Neural cell (in vitro differentiated cells): ENCODE measurements at regions not wholly inside any gene's neighbourhood (a gene's known extent, or its start where the extent isn't known, plus 50 kb on each side); places are given as distances from the start of the nearest gene placed in this dataset.

Experiments used
- H2AFZ ChIP-seq: fragments of 200-600, 300-800 bp; sonication (generic), shearing (Covaris generic); 2 replicates; pipeline ENCODE4 v1.6.0; 2014; ENCODE audit warnings: low read depth, mild to moderate bottlenecking, antibody characterized with exemption, low read length, moderate library complexity
- H3F3A ChIP-seq: fragments of 200-600 bp; shearing (Covaris generic); 2 replicates; pipeline ENCODE4 v1.6.1; 2016; ENCODE audit warnings: mild to moderate bottlenecking, moderate library complexity, mixed read lengths, antibody characterized with exemption, low read length; ENCODE audit not compliant: insufficient read depth, poor library complexity, severe bottlenecking
- H3K27ac ChIP-seq: fragments of 200-600, 300-800 bp; sonication (generic), shearing (Covaris generic); 2 replicates; pipeline ENCODE4 v1.5.1; 2014; ENCODE audit warnings: mild to moderate bottlenecking, low read length, moderate library complexity
- H3K27me3 ChIP-seq: fragments of 300-800, 200-600 bp; sonication (generic), shearing (Covaris generic); 2 replicates; pipeline ENCODE4 v1.6.0; 2014; ENCODE audit warnings: mild to moderate bottlenecking, low read depth, low read length, moderate library complexity; ENCODE audit not compliant: insufficient read depth
- H3K36me3 ChIP-seq: fragments of 300-800, 200-600 bp; sonication (generic), shearing (Covaris generic); 2 replicates; pipeline ENCODE4 v1.5.1; 2014; ENCODE audit warnings: mild to moderate bottlenecking, antibody characterized with exemption, low read length, moderate library complexity; ENCODE audit not compliant: insufficient read depth
- H3K4me2 ChIP-seq: fragments of 300-800, 200-600 bp; sonication (generic), shearing (Covaris generic); 2 replicates; pipeline ENCODE4 v1.6.0; 2014; ENCODE audit warnings: mild to moderate bottlenecking, low read length
- H3K4me3 ChIP-seq: fragments of 300-800, 200-600 bp; sonication (generic), shearing (Covaris generic); 2 replicates; pipeline ENCODE4 v1.5.1; 2014; ENCODE audit warnings: mild to moderate bottlenecking, low read length, moderate library complexity
- H3K79me2 ChIP-seq: fragments of 200-600 bp; shearing (Covaris generic); replicated peaks from 2 replicates; pipeline ENCODE4 v1.6.0; 2014; ENCODE audit warnings: mild to moderate bottlenecking, low read length, moderate library complexity; ENCODE audit not compliant: insufficient read depth
- H3K9ac ChIP-seq: fragments of 300-800, 200-600 bp; sonication (generic), shearing (Covaris generic); 2 replicates; pipeline ENCODE4 v1.6.1; 2016; ENCODE audit warnings: mild to moderate bottlenecking, low read length, mixed read lengths
- H3K9me2 ChIP-seq: fragments of 200-600 bp; shearing (Covaris generic); 2 replicates; pipeline ENCODE4 v1.6.1; 2016; ENCODE audit warnings: mild to moderate bottlenecking, low read length, mixed read lengths; ENCODE audit not compliant: insufficient read depth
- H3K9me3 ChIP-seq: fragments of 200-600, 300-800 bp; sonication (generic), shearing (Covaris generic); 2 replicates; pipeline ENCODE4 v1.6.1; 2016; ENCODE audit warnings: mild to moderate bottlenecking, mixed run types, low read length, moderate library complexity, mixed read lengths
- H4K20me1 ChIP-seq: fragments of 200-600 bp; shearing (Covaris generic); 2 replicates; pipeline ENCODE4 v1.6.1; 2016; ENCODE audit warnings: mild to moderate bottlenecking, mixed run types; ENCODE audit not compliant: insufficient read depth
- EP300 ChIP-seq: fragments of 450-650 bp; conservative IDR thresholded peaks from 2 replicates; pipeline ENCODE4 v1.6.1; 2014; ENCODE audit warnings: antibody characterized with exemption, mild to moderate bottlenecking, moderate library complexity; ENCODE audit not compliant: poor library complexity, severe bottlenecking
- EZH2 ChIP-seq: fragments of 200-600, 300-800 bp; shearing (Covaris generic), sonication (generic); IDR thresholded peaks from 2 replicates; pipeline ENCODE4 v1.6.1; 2014; ENCODE audit warnings: antibody characterized with exemption, low read length, borderline replicate concordance, mild to moderate bottlenecking; ENCODE audit not compliant: insufficient read depth, poor library complexity, severe bottlenecking
- MXI1 ChIP-seq: fragments of 450-650 bp; conservative IDR thresholded peaks from 2 replicates; pipeline ENCODE4 v1.6.1; 2014; ENCODE audit warnings: antibody characterized with exemption, mild to moderate bottlenecking; ENCODE audit not compliant: poor library complexity, severe bottlenecking
- POLR2AphosphoS5 ChIP-seq: IDR thresholded peaks from 2 replicates; pipeline ENCODE4 v1.6.1; 2012
- RAD21 ChIP-seq: fragments of 450-650 bp; conservative IDR thresholded peaks from 2 replicates; pipeline ENCODE4 v1.6.1; 2014; ENCODE audit warnings: antibody characterized with exemption, mild to moderate bottlenecking, moderate library complexity
- SMC3 ChIP-seq: fragments of 450-650 bp; conservative IDR thresholded peaks from 2 replicates; pipeline ENCODE4 v1.6.1; 2014; ENCODE audit warnings: antibody characterized with exemption, mild to moderate bottlenecking, moderate library complexity; ENCODE audit not compliant: poor library complexity
- TAF1 ChIP-seq: IDR thresholded peaks from 2 replicates; pipeline ENCODE4 v1.6.1; 2012; ENCODE audit warnings: low read depth
- TF ChIP-seq, protein P1 (sequence below): IDR thresholded peaks from 2 replicates; pipeline ENCODE4 v1.6.1; 2012; ENCODE audit warnings: borderline replicate concordance
- TF ChIP-seq, protein P2 (sequence below): fragments of 450-650 bp; IDR thresholded peaks from 2 replicates; pipeline ENCODE4 v1.5.1; 2014; ENCODE audit warnings: antibody characterized with exemption, mild to moderate bottlenecking, moderate library complexity; ENCODE audit not compliant: poor library complexity, severe bottlenecking

DNA sequence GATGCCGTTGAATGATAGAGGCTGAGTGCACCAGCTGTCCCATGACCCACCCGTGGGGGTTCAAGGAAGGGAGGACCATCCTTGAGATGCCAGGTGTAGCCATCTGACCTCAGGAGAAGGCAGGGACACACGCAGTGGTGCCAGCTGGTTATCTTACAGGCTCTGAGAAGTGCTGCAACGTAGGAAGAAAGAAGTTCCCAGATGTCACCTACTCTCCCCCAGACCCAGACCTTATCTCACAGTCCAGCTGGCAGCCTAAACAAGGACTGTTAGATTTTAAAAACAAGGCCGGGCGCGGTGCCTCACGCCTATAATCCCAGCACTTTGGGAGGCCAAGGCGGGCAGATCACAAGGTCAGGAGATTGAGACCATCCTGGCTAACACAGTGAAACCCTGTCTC lies 1307.6 kb downstream of the TBC1D22A start:
- no peaks in the 10 kb centered on the region for H4K20me1 ChIP-seq
- H3K27me3 ChIP-seq: no peaks in the 10 kb centered on the region
- H3K9me3 ChIP-seq: no peaks in the 10 kb centered on the region
- H3F3A ChIP-seq: no peaks in the 10 kb centered on the region
- no peak overlapping the region for H3K4me2 ChIP-seq
- H3K36me3 ChIP-seq: no peaks in the 10 kb centered on the region
- H3K9me2 ChIP-seq: no peaks in the 10 kb centered on the region
- no peak overlapping the region for H3K27ac ChIP-seq
- H2AFZ ChIP-seq: no peak overlapping the region
- no peak overlapping the region for H3K4me3 ChIP-seq
- H3K79me2 ChIP-seq: no peaks in the 10 kb centered on the region
- TF ChIP-seq EP300 (no peak), POLR2AphosphoS5 (no peak), EZH2 (no peak), MXI1 (no peak), SMC3 (no peak), RAD21 (no peak), TAF1 (no peak)
- TF ChIP-seq, protein P1, sequence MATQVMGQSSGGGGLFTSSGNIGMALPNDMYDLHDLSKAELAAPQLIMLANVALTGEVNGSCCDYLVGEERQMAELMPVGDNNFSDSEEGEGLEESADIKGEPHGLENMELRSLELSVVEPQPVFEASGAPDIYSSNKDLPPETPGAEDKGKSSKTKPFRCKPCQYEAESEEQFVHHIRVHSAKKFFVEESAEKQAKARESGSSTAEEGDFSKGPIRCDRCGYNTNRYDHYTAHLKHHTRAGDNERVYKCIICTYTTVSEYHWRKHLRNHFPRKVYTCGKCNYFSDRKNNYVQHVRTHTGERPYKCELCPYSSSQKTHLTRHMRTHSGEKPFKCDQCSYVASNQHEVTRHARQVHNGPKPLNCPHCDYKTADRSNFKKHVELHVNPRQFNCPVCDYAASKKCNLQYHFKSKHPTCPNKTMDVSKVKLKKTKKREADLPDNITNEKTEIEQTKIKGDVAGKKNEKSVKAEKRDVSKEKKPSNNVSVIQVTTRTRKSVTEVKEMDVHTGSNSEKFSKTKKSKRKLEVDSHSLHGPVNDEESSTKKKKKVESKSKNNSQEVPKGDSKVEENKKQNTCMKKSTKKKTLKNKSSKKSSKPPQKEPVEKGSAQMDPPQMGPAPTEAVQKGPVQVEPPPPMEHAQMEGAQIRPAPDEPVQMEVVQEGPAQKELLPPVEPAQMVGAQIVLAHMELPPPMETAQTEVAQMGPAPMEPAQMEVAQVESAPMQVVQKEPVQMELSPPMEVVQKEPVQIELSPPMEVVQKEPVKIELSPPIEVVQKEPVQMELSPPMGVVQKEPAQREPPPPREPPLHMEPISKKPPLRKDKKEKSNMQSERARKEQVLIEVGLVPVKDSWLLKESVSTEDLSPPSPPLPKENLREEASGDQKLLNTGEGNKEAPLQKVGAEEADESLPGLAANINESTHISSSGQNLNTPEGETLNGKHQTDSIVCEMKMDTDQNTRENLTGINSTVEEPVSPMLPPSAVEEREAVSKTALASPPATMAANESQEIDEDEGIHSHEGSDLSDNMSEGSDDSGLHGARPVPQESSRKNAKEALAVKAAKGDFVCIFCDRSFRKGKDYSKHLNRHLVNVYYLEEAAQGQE: no peak
- TF ChIP-seq, protein P2, sequence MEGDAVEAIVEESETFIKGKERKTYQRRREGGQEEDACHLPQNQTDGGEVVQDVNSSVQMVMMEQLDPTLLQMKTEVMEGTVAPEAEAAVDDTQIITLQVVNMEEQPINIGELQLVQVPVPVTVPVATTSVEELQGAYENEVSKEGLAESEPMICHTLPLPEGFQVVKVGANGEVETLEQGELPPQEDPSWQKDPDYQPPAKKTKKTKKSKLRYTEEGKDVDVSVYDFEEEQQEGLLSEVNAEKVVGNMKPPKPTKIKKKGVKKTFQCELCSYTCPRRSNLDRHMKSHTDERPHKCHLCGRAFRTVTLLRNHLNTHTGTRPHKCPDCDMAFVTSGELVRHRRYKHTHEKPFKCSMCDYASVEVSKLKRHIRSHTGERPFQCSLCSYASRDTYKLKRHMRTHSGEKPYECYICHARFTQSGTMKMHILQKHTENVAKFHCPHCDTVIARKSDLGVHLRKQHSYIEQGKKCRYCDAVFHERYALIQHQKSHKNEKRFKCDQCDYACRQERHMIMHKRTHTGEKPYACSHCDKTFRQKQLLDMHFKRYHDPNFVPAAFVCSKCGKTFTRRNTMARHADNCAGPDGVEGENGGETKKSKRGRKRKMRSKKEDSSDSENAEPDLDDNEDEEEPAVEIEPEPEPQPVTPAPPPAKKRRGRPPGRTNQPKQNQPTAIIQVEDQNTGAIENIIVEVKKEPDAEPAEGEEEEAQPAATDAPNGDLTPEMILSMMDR: no peak
- H3K9ac ChIP-seq: no peak overlapping the region

DNA sequence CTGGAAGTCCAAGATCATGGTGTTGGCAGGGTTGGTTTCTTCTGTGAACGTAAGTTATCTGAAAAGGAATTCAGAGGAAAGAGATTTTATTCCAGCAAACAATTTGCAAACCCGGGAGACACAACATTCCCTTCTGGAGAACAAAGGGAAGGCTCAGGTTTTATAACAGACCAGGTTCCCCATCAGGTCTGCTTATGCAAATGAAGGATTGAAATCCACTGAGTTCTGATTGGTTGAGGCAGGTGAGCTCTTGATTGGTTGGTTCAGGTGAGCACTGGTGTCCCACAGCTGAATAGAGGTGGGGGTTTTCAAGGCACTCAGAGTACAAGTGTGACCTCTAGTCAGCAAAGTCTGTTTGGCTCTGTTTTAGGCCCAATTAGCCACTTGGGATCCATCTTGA lies 1306.8 kb downstream of the TBC1D22A start:
- no peak for TF ChIP-seq EP300
- TF ChIP-seq POLR2AphosphoS5: no peak
- TF ChIP-seq, protein P1: no peak
- TF ChIP-seq RAD21: no peak
- TF ChIP-seq MXI1: no peak
- TF ChIP-seq, protein P2: no peak
- TF ChIP-seq TAF1: no peak
- no peak for TF ChIP-seq SMC3
- no peak for TF ChIP-seq EZH2
- no peaks in the 10 kb centered on the region for H3K9me2 ChIP-seq
- no peak overlapping the region for H3K4me3 ChIP-seq
- H3K4me2 ChIP-seq: no peak overlapping the region
- H3K27me3 ChIP-seq: no peaks in the 10 kb centered on the region
- H3K79me2 ChIP-seq: no peaks in the 10 kb centered on the region
- no peaks in the 10 kb centered on the region for H3K36me3 ChIP-seq
- H3F3A ChIP-seq: no peaks in the 10 kb centered on the region
- H4K20me1 ChIP-seq: no peaks in the 10 kb centered on the region
- H2AFZ ChIP-seq: no peak overlapping the region
- H3K27ac ChIP-seq: no peak overlapping the region
- no peak overlapping the region for H3K9ac ChIP-seq
- no peaks in the 10 kb centered on the region for H3K9me3 ChIP-seq
